HCT116 (cell line): ENCODE measurements at regions not wholly inside any gene's neighbourhood (a gene's known extent, or its start where the extent isn't known, plus 50 kb on each side); places are given as distances from the start of the nearest gene placed in this dataset.

Experiments used
- ATAC-seq: fragments of 200-7000 bp; cut with Tn5 transposase; 2 replicates; pipeline ENCODE4 v1.9.1; 2020; ENCODE audit warnings: mild to moderate bottlenecking, moderate library complexity
- BruUV-seq: library from RNA; stranded (reverse); fragments of 400-500 nt; replicated peaks from 2 replicates; lab custom pipeline; 2021; lab: Mats Ljungman, UMichigan
- CTCF ChIA-PET: fragments of 300-600 bp; sonication (Branson Sonifier 250); formaldehyde crosslinking; loops from one replicate; lab custom pipeline; 2021; ENCODE audit warnings: antibody characterized with exemption; lab: Charles Lee
- POLR2A ChIA-PET: fragments of 300-600, 350-600 bp; sonication (Branson Sonifier 250); formaldehyde crosslinking; loops from one replicate; lab custom pipeline; 2021; ENCODE audit warnings: antibody characterized with exemption; lab: Charles Lee
- RAD21 ChIA-PET, 2 experiments: fragments of 300-600 bp; sonication (Branson Sonifier 250); formaldehyde crosslinking; loops; one replicate each; lab custom pipeline; 2023; ENCODE audit warnings: low total read pairs in 2 of 2; ENCODE audit not compliant: uncharacterized antibody in 2 of 2, unreplicated experiment in 2 of 2, low non-redundant PET in 1 of 2; lab: Charles Lee
- DNase-seq: peaks from one replicate; pipeline ENCODE4 v3.0.0-alpha.2; 2010; ENCODE audit warnings: low read depth, low spot score
- H2AFZ ChIP-seq: fragments of 200-600 bp; shearing (Covaris generic), sonication (generic); 2 replicates; pipeline ENCODE4 v1.6.1; 2017; ENCODE audit warnings: low read depth, mixed run types, mixed read lengths, antibody characterized with exemption, low read length; ENCODE audit not compliant: poor library complexity, severe bottlenecking
- H3K27ac ChIP-seq: 2 replicates; pipeline ENCODE4 v1.5.1; 2012; ENCODE audit warnings: low read depth, low read length
- H3K27me3 ChIP-seq: fragments of 200-600 bp; sonication (generic); 2 replicates; pipeline ENCODE4 v1.6.1; 2016; ENCODE audit warnings: mixed run types, low read length, mixed read lengths; ENCODE audit not compliant: insufficient read depth
- H3K36me3 ChIP-seq, 2 experiments: fragments of 200-500 bp in 1 of 2; fragments of 200-600 bp in 1 of 2; sonication (Bioruptor generic) in 1 of 2; sonication (generic) in 1 of 2; 2 replicates each; pipeline versions ENCODE4 v1.5.1 to v1.6.1; 2014 to 2016; ENCODE audit warnings: low read length in 2 of 2, inconsistent platforms in 1 of 2, mixed read lengths in 1 of 2, mixed run types in 1 of 2; ENCODE audit not compliant: insufficient read depth in 2 of 2, control insufficient read depth in 1 of 2
- H3K4me1 ChIP-seq, 2 experiments: fragments of 200-600 bp in 1 of 2; sonication (generic) in 1 of 2; 2 replicates each; pipeline versions ENCODE4 v1.5.1 to v1.6.1; 2012 to 2017; ENCODE audit warnings: low read length in 2 of 2, inconsistent platforms in 1 of 2, mild to moderate bottlenecking in 1 of 2, mixed read lengths in 1 of 2, mixed run types in 1 of 2, moderate library complexity in 1 of 2; ENCODE audit not compliant: insufficient read depth in 2 of 2, control insufficient read depth in 1 of 2
- H3K4me2 ChIP-seq: fragments of 200-600 bp; sonication (generic); 2 replicates; pipeline ENCODE4 v1.6.1; 2017; ENCODE audit warnings: mixed run types, low read length, mixed read lengths
- H3K4me3 ChIP-seq, 2 experiments: fragments of 200-600 bp in 1 of 2; sonication (generic) in 1 of 2; replicated peaks in 1 of 2; 2 replicates each; pipeline ENCODE4 v1.5.1; 2011 to 2016; ENCODE audit warnings: low read length in 2 of 2, control low read depth in 1 of 2, low read depth in 1 of 2, mild to moderate bottlenecking in 1 of 2, mixed read lengths in 1 of 2, mixed run types in 1 of 2
- H3K79me2 ChIP-seq: fragments of 200-600 bp; sonication (generic); 2 replicates; pipeline ENCODE4 v1.6.1; 2017; ENCODE audit warnings: mild to moderate bottlenecking, mixed run types, low read length, moderate library complexity, mixed read lengths; ENCODE audit not compliant: insufficient read depth
- H3K9ac ChIP-seq: fragments of 200-600 bp; sonication (generic); 2 replicates; pipeline ENCODE4 v1.6.1; 2016; ENCODE audit warnings: low read length, mixed read lengths
- H3K9me2 ChIP-seq: fragments of 200-600 bp; sonication (generic), shearing (Covaris generic); 2 replicates; pipeline ENCODE4 v1.6.1; 2017; ENCODE audit warnings: mixed run types, mild to moderate bottlenecking, moderate library complexity; ENCODE audit not compliant: insufficient read depth
- H3K9me3 ChIP-seq, 2 experiments: fragments of 200-500 bp in 1 of 2; fragments of 200-600 bp in 1 of 2; sonication (Bioruptor generic) in 1 of 2; sonication (generic) in 1 of 2; 2 replicates each; pipeline ENCODE4 v1.6.1; 2014 to 2017; ENCODE audit warnings: low read length in 2 of 2, mixed read lengths in 2 of 2, inconsistent platforms in 1 of 2, low read depth in 1 of 2, mild to moderate bottlenecking in 1 of 2, mixed run types in 1 of 2, moderate library complexity in 1 of 2; ENCODE audit not compliant: control insufficient read depth in 1 of 2, insufficient read depth in 1 of 2
- H4K20me1 ChIP-seq: fragments of 200-600 bp; sonication (generic), shearing (Covaris generic); 2 replicates; pipeline ENCODE4 v1.6.1; 2017; ENCODE audit warnings: mixed run types, mild to moderate bottlenecking, moderate library complexity; ENCODE audit not compliant: insufficient read depth
- CBX3 ChIP-seq: IDR thresholded peaks from 2 replicates; pipeline ENCODE4 v1.6.1; 2012; ENCODE audit warnings: low read depth
- CEBPB ChIP-seq: IDR thresholded peaks from 2 replicates; pipeline ENCODE4 v1.6.1; 2012; ENCODE audit warnings: low read depth
- CTCF ChIP-seq, 3 experiments: fragments of 200-600 bp in 1 of 3; sonication (generic) in 1 of 3; IDR thresholded peaks in 2 of 3; conservative IDR thresholded peaks in 1 of 3; 2 replicates each; pipeline ENCODE4 v1.5.1; 2012 to 2017; ENCODE audit warnings: low read depth in 2 of 3, low read length in 2 of 3, antibody characterized with exemption in 1 of 3, borderline replicate concordance in 1 of 3, control low read depth in 1 of 3, mild to moderate bottlenecking in 1 of 3, mixed read lengths in 1 of 3, mixed run types in 1 of 3, moderate library complexity in 1 of 3; ENCODE audit not compliant: insufficient read depth in 1 of 3
- ELF1 ChIP-seq: IDR thresholded peaks from 2 replicates; pipeline ENCODE4 v1.6.1; 2012; ENCODE audit warnings: low read depth, borderline replicate concordance
- EZH2 ChIP-seq: fragments of 200-600 bp; sonication (generic); IDR thresholded peaks from 2 replicates; pipeline ENCODE4 v1.6.1; 2017; ENCODE audit warnings: antibody characterized with exemption, mixed run types
- EZH2phosphoT487 ChIP-seq: fragments of 200-600 bp; IDR thresholded peaks from 2 replicates; pipeline ENCODE4 v1.6.1; 2018; ENCODE audit warnings: antibody characterized with exemption, borderline replicate concordance
- FOSL1 ChIP-seq: IDR thresholded peaks from 2 replicates; pipeline ENCODE4 v1.6.1; 2012; ENCODE audit warnings: low read depth
- JUND ChIP-seq: IDR thresholded peaks from 2 replicates; pipeline ENCODE4 v1.6.1; 2012
- MAX ChIP-seq: IDR thresholded peaks from 2 replicates; pipeline ENCODE4 v1.6.1; 2012
- POLR2A ChIP-seq: IDR thresholded peaks from 2 replicates; pipeline ENCODE4 v1.7.0; 2011; ENCODE audit warnings: borderline replicate concordance; ENCODE audit not compliant: insufficient read depth, insufficient read length; ENCODE audit errors: extremely low read depth
- POLR2AphosphoS5 ChIP-seq: IDR thresholded peaks from 2 replicates; pipeline ENCODE4 v1.6.1; 2011; ENCODE audit warnings: mild to moderate bottlenecking, low read depth, low read length, moderate library complexity
- RAD21 ChIP-seq: IDR thresholded peaks from 2 replicates; pipeline ENCODE4 v1.6.1; 2012; ENCODE audit warnings: low read depth, mild to moderate bottlenecking
- REST ChIP-seq: IDR thresholded peaks from 2 replicates; pipeline ENCODE4 v1.6.1; 2012; ENCODE audit warnings: low read depth
- SIN3A ChIP-seq: IDR thresholded peaks from 2 replicates; pipeline ENCODE4 v1.6.1; 2012; ENCODE audit warnings: low read depth
- SP1 ChIP-seq: IDR thresholded peaks from 2 replicates; pipeline ENCODE4 v1.6.1; 2012; ENCODE audit warnings: low read depth
- SRF ChIP-seq: IDR thresholded peaks from 2 replicates; pipeline ENCODE4 v1.6.1; 2012; ENCODE audit warnings: low read depth
- TCF7L2 ChIP-seq: IDR thresholded peaks from 2 replicates; pipeline ENCODE4 v1.7.0; 2011; ENCODE audit warnings: borderline replicate concordance, inconsistent platforms; ENCODE audit not compliant: insufficient read depth, insufficient read length; ENCODE audit errors: extremely low read depth
- YY1 ChIP-seq: IDR thresholded peaks from 2 replicates; pipeline ENCODE4 v1.6.1; 2011; ENCODE audit warnings: low read length, low read depth, moderate library complexity, mild to moderate bottlenecking; ENCODE audit not compliant: insufficient replicate concordance; ENCODE audit errors: extremely low read depth
- ZFX ChIP-seq: fragments of 450-650 bp; IDR thresholded peaks from 2 replicates; pipeline ENCODE4 v1.6.1; 2017
- ZNF274 ChIP-seq: fragments of 200-500 bp; sonication (Bioruptor generic); IDR thresholded peaks from 2 replicates; pipeline ENCODE4 v1.6.1; 2014; ENCODE audit warnings: mild to moderate bottlenecking, low read depth, low read length, inconsistent platforms
- intact Hi-C: fragments of 100-400 bp; cut with micrococcal nuclease; formaldehyde crosslinking; loops from 2 replicates; pipeline ENCODE4 v1.10.0; 2022

- TF ChIP-seq RAD21 (no peak), SP1 (no peak), SRF (no peak), JUND (no peak), YY1 (no peak)
These were observed 144.9 kb upstream of the PELI2 start (continued) for GRCh38 chr14:55973285-55973800.

- intact Hi-C loops: no loop called here
- no peaks in the 10 kb centered on the region for H4K20me1 ChIP-seq
- H3K9ac ChIP-seq: no peak overlapping the region
- ChIA-PET CTCF (no interaction called here), RAD21 (no interaction called here), POLR2A (no interaction called here)
- H3K27me3 ChIP-seq: no peaks in the 10 kb centered on the region
- BruUV-seq: no TSS peak
- TF ChIP-seq ELF1 (no peak), EZH2 (no peak), MAX (no peak), JUND (no peak), FOSL1 (no peak), EZH2phosphoT487 (no peak), SIN3A (no peak), POLR2A (no peak), RAD21 (no peak), CTCF (IDR thresholded peaks at IDR 0.05 in 2 of 3, conservative IDR thresholded peaks at IDR 0.05 in 1 of 3; ENCODE audit: borderline replicate concordance in 1 of 3, insufficient read depth in 1 of 3, low read depth in 2 of 3, low read length in 2 of 3) (no peak), CEBPB (no peak), REST (no peak), CBX3 (no peak), TCF7L2 (no peak), ZNF274 (no peak), SP1 (no peak), POLR2AphosphoS5 (no peak), ZFX (no peak), YY1 (no peak)
- H3K27ac ChIP-seq: no peak overlapping the region
- H3K4me1 ChIP-seq: peaks cover 0 to 5% of the 10 kb centered on the region in 2 experiments; a peak in 2 of 4 replicates
- H3K9me2 ChIP-seq: no peaks in the 10 kb centered on the region
- no peaks in the 10 kb centered on the region for H3K36me3 ChIP-seq
- DNase-seq: no peak
- no peak overlapping the region for H3K4me3 ChIP-seq
- no peaks in the 10 kb centered on the region for H3K9me3 ChIP-seq
- no peak overlapping the region for H2AFZ ChIP-seq
- H3K4me2 ChIP-seq: no peak overlapping the region
- no peaks in the 10 kb centered on the region for H3K79me2 ChIP-seq
- ATAC-seq: no peak
These were observed 144.1 kb upstream of the PELI2 start for GRCh38 chr14:55973911-55974630.
